Lung (tissue), 11 donors: ENCODE measurements at regions not wholly inside any gene's neighbourhood (a gene's known extent, or its start where the extent isn't known, plus 50 kb on each side); places are given as distances from the start of the nearest gene placed in this dataset.
"Not testable (repeated sequence)": the region's sequence is repeated elsewhere in the genome, so short reads cannot be mapped to it uniquely, and the experiment has no call there.

ENCODE experiments used
- ATAC-seq: fragments of 200-7000 bp; cut with Tn5 transposase; one replicate; pipeline ENCODE4 v1.9.1; 2020; ENCODE audit warnings: moderate number of reproducible peaks; ENCODE audit not compliant: insufficient read depth, low FRiP score
- DNase-seq, 3 donors: peaks; one replicate each; pipeline ENCODE4 v3.0.0-alpha.2; 2013 to 2017
- H3K27ac ChIP-seq, 2 donors: one replicate each; pipeline ENCODE4 v1.5.1; 2013; ENCODE audit warnings: mild to moderate bottlenecking in 2 of 2, moderate library complexity in 2 of 2, control low read depth in 1 of 2, inconsistent platforms in 1 of 2, low read depth in 1 of 2, low read length in 1 of 2
- H3K27me3 ChIP-seq, 3 donors: one replicate each; pipeline ENCODE4 v1.5.1; 2013; ENCODE audit warnings: low read length in 2 of 3; ENCODE audit not compliant: control insufficient read depth in 3 of 3, insufficient read depth in 3 of 3
- H3K36me3 ChIP-seq, 4 donors: one replicate each; pipeline ENCODE4 v1.5.1; 2013; ENCODE audit warnings: low read length in 4 of 4, mild to moderate bottlenecking in 1 of 4, moderate library complexity in 1 of 4; ENCODE audit not compliant: control insufficient read depth in 4 of 4, insufficient read depth in 4 of 4
- H3K4me1 ChIP-seq, 5 donors: one replicate each; pipeline ENCODE4 v1.5.1; 2013; ENCODE audit warnings: low read length in 5 of 5, mild to moderate bottlenecking in 2 of 5, moderate library complexity in 1 of 5; ENCODE audit not compliant: control insufficient read depth in 5 of 5, insufficient read depth in 5 of 5
- H3K4me3 ChIP-seq: one replicate; pipeline ENCODE4 v1.5.1; 2013; ENCODE audit warnings: mild to moderate bottlenecking, control low read depth, moderate library complexity
- H3K9ac ChIP-seq, 2 donors: one replicate each; pipeline ENCODE4 v1.5.1; 2013; ENCODE audit warnings: low read length in 2 of 2, control low read depth in 1 of 2; ENCODE audit not compliant: insufficient read depth in 1 of 2
- H3K9me3 ChIP-seq, 4 donors: one replicate each; pipeline ENCODE4 v1.5.1; 2013; ENCODE audit warnings: low read length in 3 of 4, mild to moderate bottlenecking in 1 of 4, moderate library complexity in 1 of 4; ENCODE audit not compliant: control insufficient read depth in 4 of 4, insufficient read depth in 3 of 4
- WGBS, 2 donors: extraction: QIAGEN DNeasy Blood & Tissue Kit; methylation state at CpG; one replicate each; pipeline ENCODE4 v1.1.7; 2013; 5-methylcytosine and 5-hydroxymethylcytosine counted together
- TF ChIP-seq, protein P1 (sequence below): IDR thresholded peaks from 2 replicates; pipeline ENCODE4 v1.5.1; 2012; ENCODE audit warnings: mild to moderate bottlenecking; ENCODE audit errors: control extremely low read depth, extremely low read depth
- donor health status: control.
- donor health status: control.
- donor health status: Bipolar disorder and iron deficiency.
- donor health status: healthy.
- donor health status: DM: yes; HTN: yes; CAD: no.

DNA sequence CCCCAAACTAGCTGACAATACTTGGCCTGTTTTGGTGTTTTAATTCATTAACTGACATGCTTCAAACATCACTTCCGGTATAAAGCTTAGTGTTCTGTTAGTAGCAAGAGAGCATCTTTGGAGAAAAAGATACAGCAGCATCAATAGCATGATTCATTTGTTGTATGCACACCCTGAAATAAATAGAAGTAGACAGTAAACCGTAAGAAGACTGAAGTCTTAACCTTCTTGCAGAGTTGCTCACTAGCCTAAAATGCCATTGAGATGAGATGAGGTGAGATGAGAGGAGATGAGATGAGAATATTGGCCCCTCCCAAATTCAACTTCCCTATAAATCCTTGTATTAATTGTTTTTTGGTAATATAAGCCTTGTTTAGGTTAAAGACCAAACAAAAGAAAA, 108.8 kb downstream of the TNFSF18 start:
- Histone ChIP-seq H3K36me3 (no peaks in the 10 kb centered on the region), H3K9ac (no peak overlapping the region), H3K27me3 (no peaks in the 10 kb centered on the region), H3K4me1 (peaks cover 0 to 19% (median 8%) of the 10 kb centered on the region in 5 donors), H3K27ac (no peak overlapping the region), H3K4me3 (no peak overlapping the region), H3K9me3 (no peaks in the 10 kb centered on the region)
- ATAC-seq (no peak), DNase-seq (no peak)
- TF ChIP-seq, protein P1, sequence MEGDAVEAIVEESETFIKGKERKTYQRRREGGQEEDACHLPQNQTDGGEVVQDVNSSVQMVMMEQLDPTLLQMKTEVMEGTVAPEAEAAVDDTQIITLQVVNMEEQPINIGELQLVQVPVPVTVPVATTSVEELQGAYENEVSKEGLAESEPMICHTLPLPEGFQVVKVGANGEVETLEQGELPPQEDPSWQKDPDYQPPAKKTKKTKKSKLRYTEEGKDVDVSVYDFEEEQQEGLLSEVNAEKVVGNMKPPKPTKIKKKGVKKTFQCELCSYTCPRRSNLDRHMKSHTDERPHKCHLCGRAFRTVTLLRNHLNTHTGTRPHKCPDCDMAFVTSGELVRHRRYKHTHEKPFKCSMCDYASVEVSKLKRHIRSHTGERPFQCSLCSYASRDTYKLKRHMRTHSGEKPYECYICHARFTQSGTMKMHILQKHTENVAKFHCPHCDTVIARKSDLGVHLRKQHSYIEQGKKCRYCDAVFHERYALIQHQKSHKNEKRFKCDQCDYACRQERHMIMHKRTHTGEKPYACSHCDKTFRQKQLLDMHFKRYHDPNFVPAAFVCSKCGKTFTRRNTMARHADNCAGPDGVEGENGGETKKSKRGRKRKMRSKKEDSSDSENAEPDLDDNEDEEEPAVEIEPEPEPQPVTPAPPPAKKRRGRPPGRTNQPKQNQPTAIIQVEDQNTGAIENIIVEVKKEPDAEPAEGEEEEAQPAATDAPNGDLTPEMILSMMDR = no peak
- WGBS, 2 donors = 56 to 64% methylated on average over 2 of the region's 2 CpGs

DNA sequence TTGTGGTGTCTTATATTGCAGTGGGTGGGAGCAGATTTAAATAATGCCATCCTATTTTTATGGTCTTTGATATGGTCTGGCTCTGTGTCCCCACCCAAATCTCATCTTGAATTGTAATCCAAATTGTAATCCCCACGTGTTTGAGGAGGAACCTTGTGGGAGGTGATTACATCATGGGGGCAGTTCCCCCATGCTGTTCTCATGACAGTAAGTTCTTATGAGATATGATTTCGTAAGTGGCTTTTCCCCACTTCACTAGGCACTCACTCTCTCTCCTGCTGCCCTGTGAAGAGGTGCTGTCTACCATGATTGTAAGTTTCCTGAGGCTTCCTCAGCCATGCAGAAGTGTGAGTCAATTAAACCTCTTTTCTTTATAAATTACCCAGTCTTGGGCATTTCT, 107.6 kb downstream of the TNFSF18 start:
- not testable (repeated sequence) for H3K27me3 ChIP-seq, ATAC-seq, DNase-seq, H3K27ac ChIP-seq, H3K9me3 ChIP-seq, H3K4me3 ChIP-seq, H3K9ac ChIP-seq, H3K36me3 ChIP-seq
- WGBS, 2 donors = 68 to 70% methylated on average over 2 of the region's 2 CpGs
- peaks cover 0 to 19% (median 8%) of the 10 kb centered on the region in 5 donors for H3K4me1 ChIP-seq

DNA sequence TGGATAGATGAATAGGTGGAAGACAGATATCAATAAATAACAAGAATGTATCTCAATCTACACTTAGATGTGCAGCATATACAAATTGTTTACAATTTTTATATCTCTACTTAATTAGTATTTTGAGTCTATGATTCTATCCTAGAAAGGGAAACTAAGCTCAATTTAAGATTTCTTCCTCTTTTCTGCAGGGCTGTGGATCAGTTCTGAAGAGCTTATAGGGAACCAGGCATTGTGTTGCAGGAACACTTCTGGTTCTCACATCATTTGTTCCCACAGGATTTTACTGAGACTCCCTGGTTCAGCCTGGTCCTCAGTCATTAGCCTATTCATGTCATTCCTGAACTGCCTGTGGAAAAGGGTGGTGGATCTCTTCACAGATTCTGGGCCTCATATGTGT, 105.8 kb downstream of the TNFSF18 start:
- H3K36me3 ChIP-seq = no peaks in the 10 kb centered on the region
- peaks cover 0 to 31% (median 6%) of the 10 kb centered on the region in 5 donors for H3K4me1 ChIP-seq
- TF ChIP-seq, protein P1 = no peak

DNA sequence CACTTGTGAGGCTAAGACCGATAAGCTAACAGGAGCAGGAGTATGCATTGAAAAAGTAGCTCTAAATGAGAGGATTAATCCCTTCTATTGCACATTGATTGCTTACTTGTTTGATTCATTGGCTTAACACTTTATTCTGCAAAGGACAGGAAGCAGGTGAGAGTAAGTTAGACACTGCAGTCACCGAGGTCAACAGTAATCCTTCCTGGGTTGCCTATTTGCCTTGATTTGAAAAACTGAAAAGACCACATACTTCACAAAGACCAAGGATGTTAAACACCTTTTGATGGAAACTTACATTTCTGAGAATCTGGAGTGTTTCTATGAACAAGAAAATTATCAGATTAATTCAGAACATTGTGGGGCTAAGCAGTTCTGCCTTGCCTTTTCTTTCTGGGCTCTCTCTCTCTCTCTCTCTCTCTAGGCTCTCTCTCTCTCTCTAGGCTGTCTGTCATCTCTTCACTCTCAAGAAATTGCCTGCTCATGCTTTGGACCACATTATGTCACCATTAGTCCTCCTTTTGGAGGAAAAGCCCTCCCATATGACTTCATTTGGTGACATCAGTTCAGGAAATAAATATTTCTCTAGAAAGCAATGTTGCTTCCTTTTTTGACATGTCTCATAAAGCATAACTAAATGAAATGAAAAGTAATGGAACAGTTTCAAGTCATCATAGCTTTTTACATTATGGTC, 103.8 kb downstream of the TNFSF18 start:
- H3K9me3 ChIP-seq = no peaks in the 10 kb centered on the region
- no peaks in the 10 kb centered on the region for H3K36me3 ChIP-seq
- TF ChIP-seq, protein P1 = no peak
- 61 to 64% methylated on average over 2 of the region's 2 CpGs for WGBS, 2 donors
- H3K27ac ChIP-seq = no peak overlapping the region
- H3K4me3 ChIP-seq = no peak overlapping the region
- no peak for DNase-seq
- no peak for ATAC-seq
- no peaks in the 10 kb centered on the region for H3K27me3 ChIP-seq
- no peak overlapping the region for H3K9ac ChIP-seq
- peaks cover 0 to 28% (median 3%) of the 10 kb centered on the region in 5 donors for H3K4me1 ChIP-seq

More for the DNA sequence above, 105.8 kb downstream of the TNFSF18 start:
- Histone ChIP-seq H3K27me3 (no peaks in the 10 kb centered on the region), H3K9ac (no peak overlapping the region), H3K4me3 (no peak overlapping the region), H3K9me3 (no peaks in the 10 kb centered on the region), H3K27ac (no peak overlapping the region)
- no peak for DNase-seq
- no peak for ATAC-seq
